Liver (tissue), 8 donors: ENCODE measurements at regions not wholly inside any gene's neighbourhood (a gene's known extent, or its start where the extent isn't known, plus 50 kb on each side); places are given as distances from the start of the nearest gene placed in this dataset.

ENCODE experiments used
- DNase-seq: peaks from one replicate; pipeline ENCODE4 v3.0.0-alpha.2; 2017; ENCODE audit warnings: low spot score
- H3K27ac ChIP-seq, 2 donors: one replicate each; pipeline ENCODE4 v1.7.0; 2013; ENCODE audit warnings: inconsistent platforms in 2 of 2, low read length in 2 of 2, control low read depth in 1 of 2, low read depth in 1 of 2, mild to moderate bottlenecking in 1 of 2
- H3K27me3 ChIP-seq, 4 donors: one replicate each; pipeline versions ENCODE4 v1.6.1 to v1.7.0; 2013; ENCODE audit warnings: low read length in 3 of 4, inconsistent platforms in 1 of 4, mild to moderate bottlenecking in 1 of 4, moderate library complexity in 1 of 4; ENCODE audit not compliant: control insufficient read depth in 4 of 4, insufficient read depth in 4 of 4
- H3K36me3 ChIP-seq, 4 donors: one replicate each; pipeline versions ENCODE4 v1.6.1 to v1.7.0; 2013; ENCODE audit warnings: low read length in 3 of 4, mild to moderate bottlenecking in 3 of 4, low read depth in 1 of 4, moderate library complexity in 1 of 4; ENCODE audit not compliant: control insufficient read depth in 4 of 4, insufficient read depth in 3 of 4
- H3K4me1 ChIP-seq, 4 donors: one replicate each; pipeline versions ENCODE4 v1.6.1 to v1.7.0; 2013; ENCODE audit warnings: low read length in 3 of 4, mild to moderate bottlenecking in 3 of 4, moderate library complexity in 1 of 4; ENCODE audit not compliant: control insufficient read depth in 4 of 4, insufficient read depth in 4 of 4
- H3K4me3 ChIP-seq, 3 donors: one replicate each; pipeline versions ENCODE4 v1.6.1 to v1.7.0; 2013; ENCODE audit warnings: low read length in 3 of 3, control low read depth in 1 of 3, low read depth in 1 of 3, mild to moderate bottlenecking in 1 of 3
- H3K9ac ChIP-seq, 2 donors: one replicate each; pipeline ENCODE4 v1.7.0; 2013; ENCODE audit warnings: low read length in 2 of 2, mild to moderate bottlenecking in 2 of 2, moderate library complexity in 2 of 2, control low read depth in 1 of 2, low read depth in 1 of 2
- H3K9me3 ChIP-seq, 4 donors: one replicate each; pipeline versions ENCODE4 v1.6.1 to v1.7.0; 2013; ENCODE audit warnings: low read length in 3 of 4; ENCODE audit not compliant: control insufficient read depth in 4 of 4
- CTCF ChIP-seq: fragments of 150-350 bp; IDR thresholded peaks from 2 replicates; pipeline ENCODE4 v1.5.1; 2017; ENCODE audit warnings: improper control_type of control experiment, low read depth, low read length; ENCODE audit not compliant: missing input control
- EGR1 ChIP-seq, 2 donors: IDR thresholded peaks; 2 replicates each; pipeline ENCODE4 v1.6.1; 2016 to 2018; ENCODE audit warnings: antibody characterized with exemption in 2 of 2, low read depth in 2 of 2
- FOXA1 ChIP-seq: IDR thresholded peaks from 2 replicates; pipeline ENCODE4 v1.6.1; 2016; ENCODE audit warnings: antibody characterized with exemption
- FOXA2 ChIP-seq: IDR thresholded peaks from 2 replicates; pipeline ENCODE4 v1.6.1; 2016; ENCODE audit warnings: antibody characterized with exemption
- GABPA ChIP-seq, 2 donors: IDR thresholded peaks in 1 of 2; conservative IDR thresholded peaks in 1 of 2; 2 replicates each; pipeline ENCODE4 v1.6.1; 2016; ENCODE audit warnings: antibody characterized with exemption in 2 of 2, mild to moderate bottlenecking in 1 of 2, moderate library complexity in 1 of 2
- HNF4A ChIP-seq, 2 donors: conservative IDR thresholded peaks; 2 replicates each; pipeline ENCODE4 v1.6.1; 2016; ENCODE audit warnings: antibody characterized with exemption in 2 of 2, mild to moderate bottlenecking in 2 of 2
- HNF4G ChIP-seq: IDR thresholded peaks from 2 replicates; pipeline ENCODE4 v1.6.1; 2016; ENCODE audit warnings: antibody characterized with exemption
- MAX ChIP-seq: IDR thresholded peaks from 2 replicates; pipeline ENCODE4 v1.6.1; 2016; ENCODE audit warnings: antibody characterized with exemption
- NR2F2 ChIP-seq: IDR thresholded peaks from 2 replicates; pipeline ENCODE4 v1.6.1; 2016; ENCODE audit warnings: antibody characterized with exemption
- RAD21 ChIP-seq, 2 donors: IDR thresholded peaks; 2 replicates each; pipeline ENCODE4 v1.6.1; 2016; ENCODE audit warnings: antibody characterized with exemption in 2 of 2, mild to moderate bottlenecking in 2 of 2
- RXRA ChIP-seq, 2 donors: IDR thresholded peaks; 2 replicates each; pipeline ENCODE4 v1.6.1; 2017 to 2018; ENCODE audit warnings: antibody characterized with exemption in 2 of 2, mild to moderate bottlenecking in 1 of 2
- SP1 ChIP-seq: IDR thresholded peaks from 2 replicates; pipeline ENCODE4 v1.6.1; 2018; ENCODE audit warnings: antibody characterized with exemption, mild to moderate bottlenecking
- TAF1 ChIP-seq: conservative IDR thresholded peaks from 2 replicates; pipeline ENCODE4 v1.6.1; 2016; ENCODE audit warnings: antibody characterized with exemption, mild to moderate bottlenecking
- YY1 ChIP-seq: IDR thresholded peaks from 2 replicates; pipeline ENCODE4 v1.6.1; 2016; ENCODE audit warnings: antibody characterized with exemption, mild to moderate bottlenecking
- WGBS: extraction: QIAGEN DNeasy Blood & Tissue Kit; methylation state at CpG from one replicate; pipeline ENCODE4 v1.1.7; 2013; 5-methylcytosine and 5-hydroxymethylcytosine counted together
- TF ChIP-seq, protein P1 (sequence below): IDR thresholded peaks from 2 replicates; pipeline ENCODE4 v1.6.1; 2016; ENCODE audit warnings: antibody characterized with exemption
- TF ChIP-seq, protein P2 (sequence below): IDR thresholded peaks from 2 replicates; pipeline ENCODE4 v1.6.1; 2016; ENCODE audit warnings: antibody characterized with exemption, mild to moderate bottlenecking
- TF ChIP-seq, protein P3 (sequence below): IDR thresholded peaks from 2 replicates; pipeline ENCODE4 v1.6.1; 2016; ENCODE audit warnings: antibody characterized with exemption
- donor health status: healthy.
- donor health status: healthy.
- donor health status: healthy.
- donor health status: healthy.
- donor health status: healthy.

GRCh38 chr17:36739208-36739607, 137.8 kb downstream of the MRM1 start:
- no peak for DNase-seq

GRCh38 chr17:36740157-36740556, 138.8 kb downstream of the MRM1 start:
- no peaks in the 10 kb centered on the region for H3K4me1 ChIP-seq
- H3K4me3 ChIP-seq: no peak overlapping the region
- H3K9me3 ChIP-seq: no peaks in the 10 kb centered on the region
- H3K36me3 ChIP-seq: no peaks in the 10 kb centered on the region
- no peak overlapping the region for H3K27ac ChIP-seq
- WGBS: 84% methylated on average over 8 of the region's 8 CpGs
- no peak for DNase-seq
- no peak overlapping the region for H3K9ac ChIP-seq
- peaks cover 0 to 5% (median 0%) of the 10 kb centered on the region in 4 donors for H3K27me3 ChIP-seq
- TF ChIP-seq EGR1 (IDR thresholded peaks at IDR 0.05; ENCODE audit: low read depth in 2 of 2) (no peak), HNF4A (conservative IDR thresholded peaks at IDR 0.05) (no peak), GABPA (IDR thresholded peaks at IDR 0.05 in 1 of 2, conservative IDR thresholded peaks at IDR 0.05 in 1 of 2) (no peak), CTCF (no peak), SP1 (no peak), FOXA1 (no peak), RXRA (IDR thresholded peaks at IDR 0.05) (no peak), RAD21 (IDR thresholded peaks at IDR 0.05) (no peak), FOXA2 (no peak), TAF1 (no peak), NR2F2 (no peak), MAX (no peak)
- TF ChIP-seq, protein P1, sequence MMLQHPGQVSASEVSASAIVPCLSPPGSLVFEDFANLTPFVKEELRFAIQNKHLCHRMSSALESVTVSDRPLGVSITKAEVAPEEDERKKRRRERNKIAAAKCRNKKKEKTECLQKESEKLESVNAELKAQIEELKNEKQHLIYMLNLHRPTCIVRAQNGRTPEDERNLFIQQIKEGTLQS: no peak
- TF ChIP-seq, protein P2, sequence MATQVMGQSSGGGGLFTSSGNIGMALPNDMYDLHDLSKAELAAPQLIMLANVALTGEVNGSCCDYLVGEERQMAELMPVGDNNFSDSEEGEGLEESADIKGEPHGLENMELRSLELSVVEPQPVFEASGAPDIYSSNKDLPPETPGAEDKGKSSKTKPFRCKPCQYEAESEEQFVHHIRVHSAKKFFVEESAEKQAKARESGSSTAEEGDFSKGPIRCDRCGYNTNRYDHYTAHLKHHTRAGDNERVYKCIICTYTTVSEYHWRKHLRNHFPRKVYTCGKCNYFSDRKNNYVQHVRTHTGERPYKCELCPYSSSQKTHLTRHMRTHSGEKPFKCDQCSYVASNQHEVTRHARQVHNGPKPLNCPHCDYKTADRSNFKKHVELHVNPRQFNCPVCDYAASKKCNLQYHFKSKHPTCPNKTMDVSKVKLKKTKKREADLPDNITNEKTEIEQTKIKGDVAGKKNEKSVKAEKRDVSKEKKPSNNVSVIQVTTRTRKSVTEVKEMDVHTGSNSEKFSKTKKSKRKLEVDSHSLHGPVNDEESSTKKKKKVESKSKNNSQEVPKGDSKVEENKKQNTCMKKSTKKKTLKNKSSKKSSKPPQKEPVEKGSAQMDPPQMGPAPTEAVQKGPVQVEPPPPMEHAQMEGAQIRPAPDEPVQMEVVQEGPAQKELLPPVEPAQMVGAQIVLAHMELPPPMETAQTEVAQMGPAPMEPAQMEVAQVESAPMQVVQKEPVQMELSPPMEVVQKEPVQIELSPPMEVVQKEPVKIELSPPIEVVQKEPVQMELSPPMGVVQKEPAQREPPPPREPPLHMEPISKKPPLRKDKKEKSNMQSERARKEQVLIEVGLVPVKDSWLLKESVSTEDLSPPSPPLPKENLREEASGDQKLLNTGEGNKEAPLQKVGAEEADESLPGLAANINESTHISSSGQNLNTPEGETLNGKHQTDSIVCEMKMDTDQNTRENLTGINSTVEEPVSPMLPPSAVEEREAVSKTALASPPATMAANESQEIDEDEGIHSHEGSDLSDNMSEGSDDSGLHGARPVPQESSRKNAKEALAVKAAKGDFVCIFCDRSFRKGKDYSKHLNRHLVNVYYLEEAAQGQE: no peak
- TF ChIP-seq, protein P3, sequence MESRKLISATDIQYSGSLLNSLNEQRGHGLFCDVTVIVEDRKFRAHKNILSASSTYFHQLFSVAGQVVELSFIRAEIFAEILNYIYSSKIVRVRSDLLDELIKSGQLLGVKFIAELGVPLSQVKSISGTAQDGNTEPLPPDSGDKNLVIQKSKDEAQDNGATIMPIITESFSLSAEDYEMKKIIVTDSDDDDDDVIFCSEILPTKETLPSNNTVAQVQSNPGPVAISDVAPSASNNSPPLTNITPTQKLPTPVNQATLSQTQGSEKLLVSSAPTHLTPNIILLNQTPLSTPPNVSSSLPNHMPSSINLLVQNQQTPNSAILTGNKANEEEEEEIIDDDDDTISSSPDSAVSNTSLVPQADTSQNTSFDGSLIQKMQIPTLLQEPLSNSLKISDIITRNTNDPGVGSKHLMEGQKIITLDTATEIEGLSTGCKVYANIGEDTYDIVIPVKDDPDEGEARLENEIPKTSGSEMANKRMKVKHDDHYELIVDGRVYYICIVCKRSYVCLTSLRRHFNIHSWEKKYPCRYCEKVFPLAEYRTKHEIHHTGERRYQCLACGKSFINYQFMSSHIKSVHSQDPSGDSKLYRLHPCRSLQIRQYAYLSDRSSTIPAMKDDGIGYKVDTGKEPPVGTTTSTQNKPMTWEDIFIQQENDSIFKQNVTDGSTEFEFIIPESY: no peak

More at GRCh38 chr17:36739208-36739607, 137.8 kb downstream of the MRM1 start:
- H3K27me3 ChIP-seq: peaks cover 0 to 5% (median 0%) of the 10 kb centered on the region in 4 donors
- TF ChIP-seq GABPA (IDR thresholded peaks at IDR 0.05 in 1 of 2, conservative IDR thresholded peaks at IDR 0.05 in 1 of 2) (no peak), EGR1 (IDR thresholded peaks at IDR 0.05; ENCODE audit: low read depth in 2 of 2) (no peak), RAD21 (IDR thresholded peaks at IDR 0.05) (no peak), HNF4G (no peak), YY1 (no peak)
- TF ChIP-seq, protein P2: no peak
- no peak overlapping the region for H3K9ac ChIP-seq
- no peaks in the 10 kb centered on the region for H3K36me3 ChIP-seq
- WGBS: 87% methylated on average over 6 of the region's 6 CpGs
- no peak overlapping the region for H3K27ac ChIP-seq
- no peaks in the 10 kb centered on the region for H3K9me3 ChIP-seq
- H3K4me1 ChIP-seq: no peaks in the 10 kb centered on the region
- H3K4me3 ChIP-seq: no peak overlapping the region
